GM12872 (cell line): ENCODE measurements at regions not wholly inside any gene's neighbourhood (a gene's known extent, or its start where the extent isn't known, plus 50 kb on each side); places are given as distances from the start of the nearest gene placed in this dataset.

ENCODE experiments used
- TF ChIP-seq, protein P1 (sequence below): IDR thresholded peaks from 3 replicates; pipeline ENCODE4 v1.5.1; 2011; ENCODE audit warnings: low read depth, mild to moderate bottlenecking, low read length, moderate library complexity; ENCODE audit not compliant: insufficient read depth

DNA sequence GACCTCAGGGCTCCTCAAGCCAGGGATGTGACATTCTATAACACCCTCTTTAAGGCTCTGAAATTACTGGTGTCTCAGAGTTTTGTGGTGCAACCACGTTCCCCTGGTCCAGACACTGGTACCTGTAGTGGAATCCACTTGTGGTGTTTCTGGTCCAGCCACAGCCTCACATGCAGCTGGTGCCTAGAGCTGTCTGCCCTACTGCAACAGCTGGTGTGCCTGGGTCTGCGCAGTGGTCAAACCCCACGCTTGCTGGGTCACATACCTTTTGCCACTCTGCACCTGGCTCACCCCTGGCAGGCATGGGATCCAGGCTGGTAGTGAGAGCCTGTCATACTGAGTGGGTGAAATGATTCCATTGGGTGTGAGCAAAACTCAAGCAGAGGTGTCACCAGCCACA is 1230.2 kb upstream of the EYS start:
- TF ChIP-seq, protein P1, sequence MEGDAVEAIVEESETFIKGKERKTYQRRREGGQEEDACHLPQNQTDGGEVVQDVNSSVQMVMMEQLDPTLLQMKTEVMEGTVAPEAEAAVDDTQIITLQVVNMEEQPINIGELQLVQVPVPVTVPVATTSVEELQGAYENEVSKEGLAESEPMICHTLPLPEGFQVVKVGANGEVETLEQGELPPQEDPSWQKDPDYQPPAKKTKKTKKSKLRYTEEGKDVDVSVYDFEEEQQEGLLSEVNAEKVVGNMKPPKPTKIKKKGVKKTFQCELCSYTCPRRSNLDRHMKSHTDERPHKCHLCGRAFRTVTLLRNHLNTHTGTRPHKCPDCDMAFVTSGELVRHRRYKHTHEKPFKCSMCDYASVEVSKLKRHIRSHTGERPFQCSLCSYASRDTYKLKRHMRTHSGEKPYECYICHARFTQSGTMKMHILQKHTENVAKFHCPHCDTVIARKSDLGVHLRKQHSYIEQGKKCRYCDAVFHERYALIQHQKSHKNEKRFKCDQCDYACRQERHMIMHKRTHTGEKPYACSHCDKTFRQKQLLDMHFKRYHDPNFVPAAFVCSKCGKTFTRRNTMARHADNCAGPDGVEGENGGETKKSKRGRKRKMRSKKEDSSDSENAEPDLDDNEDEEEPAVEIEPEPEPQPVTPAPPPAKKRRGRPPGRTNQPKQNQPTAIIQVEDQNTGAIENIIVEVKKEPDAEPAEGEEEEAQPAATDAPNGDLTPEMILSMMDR: no peak

DNA sequence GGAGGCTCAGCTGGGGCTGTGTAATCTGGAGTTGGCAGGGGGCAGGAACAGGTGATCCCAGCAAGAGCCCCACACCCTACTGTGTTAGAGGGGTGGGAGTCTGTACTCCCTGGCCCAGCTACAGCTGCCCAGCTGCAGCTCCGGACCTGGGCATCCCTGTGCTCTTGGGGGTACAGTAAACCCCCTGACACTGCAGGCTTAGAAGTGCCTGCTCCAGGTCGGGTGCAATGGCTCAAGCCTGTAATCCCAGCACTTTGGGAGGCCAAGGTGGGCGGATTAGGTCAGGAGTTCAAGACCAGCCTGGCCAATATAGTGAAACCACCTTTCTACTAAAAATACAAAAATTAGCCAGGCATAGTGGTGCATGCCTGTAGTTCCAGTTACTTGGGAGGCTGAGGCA is 1228.6 kb upstream of the EYS start:
- TF ChIP-seq, protein P1: no peak

DNA sequence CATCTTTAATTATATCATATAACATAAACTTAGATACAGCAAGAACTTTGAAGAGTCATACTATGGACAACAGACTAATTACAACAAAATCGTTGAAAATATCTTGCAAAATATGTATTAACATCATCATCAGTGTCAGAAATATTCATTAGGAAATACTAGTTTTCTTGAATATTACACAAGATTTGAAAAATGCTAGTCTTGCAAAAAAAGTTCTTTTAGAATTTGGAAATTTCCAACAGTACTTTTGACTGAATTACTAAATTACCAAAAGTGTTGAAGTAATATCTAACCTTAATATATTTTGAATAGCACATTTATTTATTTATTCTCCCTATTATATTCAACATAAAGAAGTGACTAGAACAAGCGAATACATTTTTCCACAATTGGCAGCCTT is 1224.8 kb upstream of the EYS start:
- TF ChIP-seq, protein P1: no peak

DNA sequence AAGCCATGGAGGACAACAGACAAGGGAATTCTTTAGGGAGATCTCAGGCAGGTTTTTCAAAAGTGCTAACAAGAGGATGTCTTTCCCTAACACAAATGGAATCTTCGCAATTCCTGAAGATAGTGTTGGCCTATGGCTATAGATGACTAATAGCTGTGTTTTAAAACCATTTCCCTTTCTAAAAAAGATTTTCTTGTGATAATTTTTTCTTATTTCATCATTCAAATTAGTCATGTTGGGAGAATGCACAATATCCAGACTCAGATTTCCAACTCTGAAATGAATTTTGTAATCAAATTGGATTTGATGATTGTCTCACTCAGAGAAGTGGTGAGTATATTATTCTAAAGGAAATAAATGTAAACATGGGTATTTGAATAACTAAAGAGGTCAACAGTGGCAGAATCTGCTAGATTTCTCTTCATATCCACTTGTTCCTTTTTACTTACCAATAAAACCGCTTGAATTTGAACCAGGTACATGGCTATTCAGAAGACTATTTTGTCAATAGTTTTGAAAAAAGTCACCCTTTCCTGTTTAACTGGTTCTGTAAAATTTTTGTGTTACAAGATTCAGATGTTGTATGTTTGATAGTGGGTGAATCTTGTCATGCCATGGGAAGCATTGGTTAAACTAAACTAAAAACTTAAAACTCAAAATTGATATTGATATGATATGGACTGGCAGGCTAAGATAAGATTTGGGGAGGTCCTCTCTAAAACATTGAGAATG is 1223.7 kb upstream of the EYS start:
- TF ChIP-seq, protein P1: no peak

DNA sequence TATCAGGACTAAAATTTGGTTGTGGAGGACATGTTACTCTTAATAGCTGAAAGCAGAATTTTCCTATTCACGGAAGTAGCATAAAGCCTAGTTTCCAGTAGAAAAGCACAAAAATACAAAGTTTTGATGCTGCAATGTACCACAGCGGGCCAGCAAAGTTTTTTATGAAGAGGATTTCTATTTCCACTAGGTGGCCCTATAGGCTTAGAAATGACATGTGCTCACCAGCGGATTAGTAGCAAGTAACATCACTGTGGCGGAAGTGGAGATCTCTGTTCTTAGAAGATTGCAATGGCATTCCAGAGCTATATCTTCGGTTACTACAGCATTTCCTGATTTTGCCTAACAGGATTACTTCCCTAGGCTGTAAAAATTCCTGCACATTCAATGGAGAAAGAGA is 1219.0 kb upstream of the EYS start:
- TF ChIP-seq, protein P1: 0 out of 3 replicates have a peak, but pooled peaks have one; percentile 12

DNA sequence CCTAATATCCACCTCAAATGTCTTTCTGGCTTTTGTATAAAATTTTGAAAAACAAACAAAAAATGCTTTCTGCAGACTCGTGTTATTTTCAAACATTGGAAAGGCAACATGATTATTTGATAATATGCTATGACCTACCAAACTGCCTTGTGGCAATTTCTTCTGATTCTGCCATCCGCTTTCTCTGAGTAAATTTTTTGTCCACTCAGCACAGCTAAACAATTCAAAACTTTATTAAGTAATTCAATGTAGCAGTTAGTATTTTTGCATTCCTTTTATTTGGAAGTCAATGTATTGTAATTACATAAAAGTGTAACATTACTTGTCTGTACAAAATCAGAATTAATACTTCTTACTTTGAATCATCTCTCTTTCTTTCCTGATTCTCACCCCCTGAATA is 1206.6 kb upstream of the EYS start:
- TF ChIP-seq, protein P1: no peak

DNA sequence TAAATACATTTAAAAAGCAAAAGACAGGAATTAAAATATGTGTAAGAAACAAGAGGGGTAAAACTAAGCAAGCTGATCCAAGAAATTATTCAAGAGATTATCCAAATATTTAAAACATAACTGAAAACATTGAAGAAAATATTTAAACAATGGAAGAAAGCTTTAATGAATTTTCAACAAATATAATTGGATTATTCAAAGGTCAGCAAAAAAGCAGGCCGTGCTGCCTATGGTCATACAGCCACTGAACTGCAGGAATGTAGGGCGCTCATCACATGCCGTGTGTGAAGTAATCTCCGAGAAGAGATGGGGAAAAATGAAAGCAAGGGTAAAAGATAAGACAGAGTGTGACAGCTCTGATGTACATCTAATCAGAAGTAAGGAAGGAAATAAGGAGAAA is 1195.4 kb upstream of the EYS start:
- TF ChIP-seq, protein P1: no peak
